Tibial nerve (tissue), 4 donors: ENCODE measurements at regions not wholly inside any gene's neighbourhood (a gene's known extent, or its start where the extent isn't known, plus 50 kb on each side); places are given as distances from the start of the nearest gene placed in this dataset.

Experiments
- DNase-seq, 2 donors: peaks; one replicate each; pipeline ENCODE4 v3.0.0-alpha.2; 2019; ENCODE audit warnings: low spot score in 2 of 2
- H3K27ac ChIP-seq, 4 donors: fragments of 200-600 bp; sonication (generic) in 3 of 4; one replicate each; pipeline ENCODE4 v1.5.1; 2017 to 2019; ENCODE audit warnings: mild to moderate bottlenecking in 1 of 4
- H3K27me3 ChIP-seq, 2 donors: fragments of 200-600 bp; sonication (generic) in 1 of 2; one replicate each; pipeline versions ENCODE4 v1.5.1 to v1.6.0; 2017 to 2019
- H3K36me3 ChIP-seq, 3 donors: fragments of 200-600 bp; sonication (generic); one replicate each; pipeline ENCODE4 v1.5.1; 2018 to 2019
- H3K4me1 ChIP-seq, 4 donors: fragments of 200-600 bp; sonication (generic) in 3 of 4; one replicate each; pipeline ENCODE4 v1.5.1; 2017 to 2019
- H3K4me3 ChIP-seq, 4 donors: fragments of 200-600 bp; sonication (generic) in 3 of 4; one replicate each; pipeline ENCODE4 v1.5.1; 2017 to 2019; ENCODE audit warnings: mild to moderate bottlenecking in 1 of 4, moderate library complexity in 1 of 4
- H3K9me3 ChIP-seq, 4 donors: fragments of 200-600 bp; sonication (generic) in 3 of 4; one replicate each; pipeline ENCODE4 v1.5.1; 2017 to 2019
- CTCF ChIP-seq, 5 experiments: fragments of 200-600 bp in 3 of 5; fragments of 450-650 bp in 2 of 5; sonication (generic) in 3 of 5; IDR thresholded peaks; one replicate each; pipeline ENCODE4 v1.5.1; 2016 to 2019; ENCODE audit warnings: antibody characterized with exemption in 5 of 5, mild to moderate bottlenecking in 3 of 5, moderate library complexity in 2 of 5
- EP300 ChIP-seq, 2 donors: sonication (generic); formaldehyde crosslinking; IDR thresholded peaks; one replicate each; pipeline ENCODE4 v1.6.1; 2017; ENCODE audit warnings: antibody characterized with exemption in 2 of 2, mild to moderate bottlenecking in 1 of 2
- POLR2A ChIP-seq, 2 donors: fragments of 450-650 bp; IDR thresholded peaks; one replicate each; pipeline ENCODE4 v1.6.1; 2017; ENCODE audit warnings: antibody characterized with exemption in 2 of 2, mild to moderate bottlenecking in 2 of 2, moderate library complexity in 2 of 2
- whole genome bisulfite sequencing, 2 donors: methylation state at CpG; one replicate each; pipeline ENCODE4 v1.1.5; 2018; 5-methylcytosine and 5-hydroxymethylcytosine counted together

- Histone ChIP-seq H3K27ac (no peak overlapping the region), H3K27me3 (no peaks in the 10 kb centered on the region), H3K4me1 (no peaks in the 10 kb centered on the region), H3K36me3 (no peaks in the 10 kb centered on the region), H3K9me3 (no peaks in the 10 kb centered on the region), H3K4me3 (no peak overlapping the region)
- TF ChIP-seq POLR2A (IDR thresholded peaks at IDR 0.05), result no peak
- no peak for TF ChIP-seq CTCF (IDR thresholded peaks at IDR 0.05)
- no peak for TF ChIP-seq EP300 (IDR thresholded peaks at IDR 0.05)
- no peak for DNase-seq
- WGBS, 2 donors, result 44 to 45% methylated on average over 8 of the region's 8 CpGs
Measured at GRCh38 chr6:153618371-153619322, 420.4 kb upstream of the OPRM1 start.

GRCh38 chr6:153616506-153616905 lies 422.5 kb upstream of the OPRM1 start:
- Histone ChIP-seq H3K4me1 (no peaks in the 10 kb centered on the region), H3K9me3 (no peaks in the 10 kb centered on the region), H3K27ac (no peak overlapping the region), H3K27me3 (no peaks in the 10 kb centered on the region), H3K36me3 (no peaks in the 10 kb centered on the region), H3K4me3 (no peak overlapping the region)
- TF ChIP-seq CTCF (IDR thresholded peaks at IDR 0.05) (no peak), EP300 (IDR thresholded peaks at IDR 0.05) (no peak), POLR2A (IDR thresholded peaks at IDR 0.05) (no peak)
- no peak for DNase-seq
- WGBS, 2 donors, result 64 to 71% methylated on average over 6 of the region's 6 CpGs

GRCh38 chr6:153613719-153614455 lies 425.2 kb upstream of the OPRM1 start:
- TF ChIP-seq EP300 (IDR thresholded peaks at IDR 0.05) (no peak), POLR2A (IDR thresholded peaks at IDR 0.05) (no peak), CTCF (IDR thresholded peaks at IDR 0.05) (no peak)

GRCh38 chr6:153602401-153602800 lies 436.6 kb upstream of the OPRM1 start:
- H3K4me3 ChIP-seq, result no peak overlapping the region
- no peak overlapping the region for H3K27ac ChIP-seq
- H3K4me1 ChIP-seq, result no peaks in the 10 kb centered on the region
- 75 to 79% methylated on average over 2 of the region's 2 CpGs for WGBS, 2 donors
- H3K36me3 ChIP-seq, result no peaks in the 10 kb centered on the region
- H3K9me3 ChIP-seq, result no peaks in the 10 kb centered on the region
- no peak for DNase-seq
- H3K27me3 ChIP-seq, result no peaks in the 10 kb centered on the region
- TF ChIP-seq POLR2A (IDR thresholded peaks at IDR 0.05) (no peak), EP300 (IDR thresholded peaks at IDR 0.05) (no peak), CTCF (IDR thresholded peaks at IDR 0.05) (no peak)

More at GRCh38 chr6:153613719-153614455, 425.2 kb upstream of the OPRM1 start:
- no peak for DNase-seq
- Histone ChIP-seq H3K27ac (no peak overlapping the region), H3K4me3 (no peak overlapping the region), H3K36me3 (no peaks in the 10 kb centered on the region), H3K27me3 (no peaks in the 10 kb centered on the region), H3K4me1 (no peaks in the 10 kb centered on the region), H3K9me3 (no peaks in the 10 kb centered on the region)

GRCh38 chr6:153599901-153600300 lies 439.1 kb upstream of the OPRM1 start:
- Histone ChIP-seq H3K36me3 (no peaks in the 10 kb centered on the region), H3K4me3 (no peak overlapping the region), H3K27ac (no peak overlapping the region), H3K4me1 (no peaks in the 10 kb centered on the region), H3K9me3 (no peaks in the 10 kb centered on the region), H3K27me3 (no peaks in the 10 kb centered on the region)
- DNase-seq, result no peak
- WGBS, 2 donors, result 64 to 68% methylated on average over 1 of the region's 1 CpG
- TF ChIP-seq EP300 (IDR thresholded peaks at IDR 0.05), result no peak
- TF ChIP-seq CTCF (IDR thresholded peaks at IDR 0.05), result no peak
- no peak for TF ChIP-seq POLR2A (IDR thresholded peaks at IDR 0.05)
